PFSK-1 (cell line): ENCODE measurements at regions not wholly inside any gene's neighbourhood (a gene's known extent, or its start where the extent isn't known, plus 50 kb on each side); places are given as distances from the start of the nearest gene placed in this dataset.

Experiments used
- SIN3A ChIP-seq: IDR thresholded peaks from 2 replicates; pipeline ENCODE4 v1.6.1; 2012; ENCODE audit warnings: mild to moderate bottlenecking, low read length, moderate library complexity, borderline replicate concordance; ENCODE audit not compliant: insufficient read depth
- TF ChIP-seq, protein P1 (sequence below), 2 experiments: IDR thresholded peaks; 2 replicates each; pipeline versions ENCODE4 v1.6.1 to v1.8.0; 2011 to 2012; ENCODE audit warnings: low read depth in 2 of 2, low read length in 2 of 2, control low read depth in 1 of 2, inconsistent platforms in 1 of 2, mild to moderate bottlenecking in 1 of 2, moderate library complexity in 1 of 2; ENCODE audit not compliant: insufficient read depth in 1 of 2

DNA sequence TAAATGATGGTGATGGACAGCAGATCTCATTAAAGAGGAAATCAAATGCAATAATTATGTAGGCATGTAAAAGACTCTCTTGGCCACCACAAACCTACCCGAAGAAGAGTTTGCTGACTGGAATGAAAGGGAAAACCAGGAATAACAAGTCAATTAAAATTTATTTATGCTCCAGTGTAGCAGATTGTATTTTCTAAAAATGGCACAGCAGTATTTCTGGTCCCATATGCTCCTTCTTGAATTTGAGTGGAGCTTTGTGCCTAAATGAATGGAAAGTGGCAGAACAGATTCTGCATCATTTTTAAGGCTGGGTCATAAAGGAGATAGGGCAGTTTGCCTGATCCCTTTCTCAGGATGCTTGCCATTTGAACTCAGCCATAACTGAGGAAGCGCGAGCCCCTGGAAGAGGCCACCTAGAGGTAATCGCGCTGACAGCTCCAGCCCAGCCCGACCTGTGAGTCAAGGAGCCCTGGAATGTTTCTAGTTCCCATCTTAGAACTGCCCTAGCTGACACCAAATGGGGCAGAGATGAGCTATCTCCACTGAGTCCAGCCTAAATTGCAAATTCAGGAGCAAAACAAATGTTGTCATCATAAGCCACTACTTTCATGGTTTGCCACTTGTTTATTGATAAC is 229.2 kb upstream of the TMTC1 start:
- TF ChIP-seq, protein P1, sequence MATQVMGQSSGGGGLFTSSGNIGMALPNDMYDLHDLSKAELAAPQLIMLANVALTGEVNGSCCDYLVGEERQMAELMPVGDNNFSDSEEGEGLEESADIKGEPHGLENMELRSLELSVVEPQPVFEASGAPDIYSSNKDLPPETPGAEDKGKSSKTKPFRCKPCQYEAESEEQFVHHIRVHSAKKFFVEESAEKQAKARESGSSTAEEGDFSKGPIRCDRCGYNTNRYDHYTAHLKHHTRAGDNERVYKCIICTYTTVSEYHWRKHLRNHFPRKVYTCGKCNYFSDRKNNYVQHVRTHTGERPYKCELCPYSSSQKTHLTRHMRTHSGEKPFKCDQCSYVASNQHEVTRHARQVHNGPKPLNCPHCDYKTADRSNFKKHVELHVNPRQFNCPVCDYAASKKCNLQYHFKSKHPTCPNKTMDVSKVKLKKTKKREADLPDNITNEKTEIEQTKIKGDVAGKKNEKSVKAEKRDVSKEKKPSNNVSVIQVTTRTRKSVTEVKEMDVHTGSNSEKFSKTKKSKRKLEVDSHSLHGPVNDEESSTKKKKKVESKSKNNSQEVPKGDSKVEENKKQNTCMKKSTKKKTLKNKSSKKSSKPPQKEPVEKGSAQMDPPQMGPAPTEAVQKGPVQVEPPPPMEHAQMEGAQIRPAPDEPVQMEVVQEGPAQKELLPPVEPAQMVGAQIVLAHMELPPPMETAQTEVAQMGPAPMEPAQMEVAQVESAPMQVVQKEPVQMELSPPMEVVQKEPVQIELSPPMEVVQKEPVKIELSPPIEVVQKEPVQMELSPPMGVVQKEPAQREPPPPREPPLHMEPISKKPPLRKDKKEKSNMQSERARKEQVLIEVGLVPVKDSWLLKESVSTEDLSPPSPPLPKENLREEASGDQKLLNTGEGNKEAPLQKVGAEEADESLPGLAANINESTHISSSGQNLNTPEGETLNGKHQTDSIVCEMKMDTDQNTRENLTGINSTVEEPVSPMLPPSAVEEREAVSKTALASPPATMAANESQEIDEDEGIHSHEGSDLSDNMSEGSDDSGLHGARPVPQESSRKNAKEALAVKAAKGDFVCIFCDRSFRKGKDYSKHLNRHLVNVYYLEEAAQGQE (IDR thresholded peaks at IDR 0.05; ENCODE audit: insufficient read depth in 1 of 2, low read depth in 2 of 2, low read length in 2 of 2) = no peak
- no peak for TF ChIP-seq SIN3A
